ENCODE measurements at regions not wholly inside any gene's neighbourhood (a gene's known extent, or its start where the extent isn't known, plus 50 kb on each side); places are given as distances from the start of the nearest gene placed in this dataset.

DNA sequence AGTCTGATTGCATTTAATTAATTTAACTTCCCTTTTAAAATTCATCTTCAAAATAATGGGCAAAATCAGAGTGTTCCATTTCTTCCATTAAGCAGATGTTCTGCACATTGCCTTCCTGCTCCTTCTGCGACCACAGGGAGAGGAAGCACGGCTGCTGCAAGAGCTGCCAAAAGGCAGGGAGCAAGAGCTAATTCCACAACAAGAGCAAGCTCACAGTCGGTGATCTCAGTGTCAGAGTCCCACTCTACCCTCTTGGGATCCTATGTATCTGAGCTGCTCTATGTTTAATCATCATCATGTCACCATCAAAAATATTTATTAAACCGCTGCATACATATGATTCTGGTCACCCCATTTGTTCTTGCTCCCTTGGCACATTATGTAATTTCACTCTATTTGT, 255.3 kb upstream of the CAMK1G start:
- no peak overlapping the region for H3K27ac ChIP-seq
- H3K9me3 ChIP-seq (replicated peaks), result 0 out of 2 replicates have a peak, but pooled peaks cover 2% of the 10 kb centered on the region
- H3K4me1 ChIP-seq (replicated peaks), result no peaks in the 10 kb centered on the region
- no peaks in the 10 kb centered on the region for H3K27me3 ChIP-seq (replicated peaks)
- no peaks in the 10 kb centered on the region for H3K36me3 ChIP-seq
- DNase-seq (ENCODE audit: low read depth in 1 of 2, low spot score in 2 of 2), result no peak
- H3K4me3 ChIP-seq, result no peak overlapping the region

DNA sequence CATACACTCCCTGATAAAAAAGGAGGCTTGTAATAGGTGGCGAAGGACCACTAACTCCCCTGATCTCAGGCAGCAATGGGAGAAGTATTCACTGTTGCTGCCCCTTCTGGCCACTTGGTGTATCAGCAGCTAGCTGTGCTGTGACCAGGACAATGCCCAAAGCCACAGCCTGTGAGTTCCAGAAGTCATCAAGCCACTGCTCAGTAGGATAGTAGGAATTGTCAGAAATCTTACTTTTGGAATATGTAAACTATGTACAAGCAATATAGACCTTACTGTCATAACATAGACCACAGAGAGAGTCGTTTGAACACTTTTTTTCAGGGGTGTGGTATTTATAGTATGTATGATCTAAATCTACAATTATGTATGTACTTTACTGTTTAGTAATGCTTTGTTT, 248.3 kb upstream of the CAMK1G start:
- no peaks in the 10 kb centered on the region for H3K9me3 ChIP-seq (replicated peaks)
- H3K27me3 ChIP-seq (replicated peaks), result peaks cover 3% of the 10 kb centered on the region; the same call in 1 of the 2 replicates
- no peak overlapping the region for H3K27ac ChIP-seq
- no peak overlapping the region for H3K4me3 ChIP-seq
- H3K36me3 ChIP-seq, result no peaks in the 10 kb centered on the region
- H3K4me1 ChIP-seq (replicated peaks), result no peaks in the 10 kb centered on the region
- peak in 1 of 2 experiments; percentile 17 for DNase-seq (ENCODE audit: low read depth in 1 of 2, low spot score in 2 of 2)

DNA sequence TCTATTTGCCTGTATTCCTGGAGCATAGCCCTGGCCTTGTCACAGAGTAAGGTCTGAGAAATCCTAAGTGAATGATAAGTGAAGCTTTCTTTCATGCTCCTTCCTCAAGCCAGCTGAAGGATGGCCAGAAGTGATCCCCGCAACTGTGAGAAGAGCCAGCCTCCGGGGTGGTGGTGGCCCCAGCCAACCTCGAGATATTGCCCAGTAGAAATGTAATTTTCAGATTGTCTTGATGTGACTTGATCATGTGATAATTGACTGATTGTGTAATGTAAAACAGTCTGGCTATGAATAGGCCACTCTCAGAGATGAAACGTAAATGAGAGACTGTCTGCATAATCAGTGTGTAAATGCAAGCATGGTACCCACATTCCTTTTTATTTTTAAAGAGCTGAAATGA, 242.4 kb upstream of the CAMK1G start:
- DNase-seq (ENCODE audit: low read depth in 1 of 2, low spot score in 2 of 2), result no peak
- Histone ChIP-seq H3K27ac (no peak overlapping the region), H3K4me3 (no peak overlapping the region), H3K9me3 (replicated peaks) (no peaks in the 10 kb centered on the region), H3K4me1 (replicated peaks) (no peaks in the 10 kb centered on the region), H3K36me3 (no peaks in the 10 kb centered on the region), H3K27me3 (replicated peaks) (peaks cover 3% of the 10 kb centered on the region; the same call in 1 of the 2 replicates)

DNA sequence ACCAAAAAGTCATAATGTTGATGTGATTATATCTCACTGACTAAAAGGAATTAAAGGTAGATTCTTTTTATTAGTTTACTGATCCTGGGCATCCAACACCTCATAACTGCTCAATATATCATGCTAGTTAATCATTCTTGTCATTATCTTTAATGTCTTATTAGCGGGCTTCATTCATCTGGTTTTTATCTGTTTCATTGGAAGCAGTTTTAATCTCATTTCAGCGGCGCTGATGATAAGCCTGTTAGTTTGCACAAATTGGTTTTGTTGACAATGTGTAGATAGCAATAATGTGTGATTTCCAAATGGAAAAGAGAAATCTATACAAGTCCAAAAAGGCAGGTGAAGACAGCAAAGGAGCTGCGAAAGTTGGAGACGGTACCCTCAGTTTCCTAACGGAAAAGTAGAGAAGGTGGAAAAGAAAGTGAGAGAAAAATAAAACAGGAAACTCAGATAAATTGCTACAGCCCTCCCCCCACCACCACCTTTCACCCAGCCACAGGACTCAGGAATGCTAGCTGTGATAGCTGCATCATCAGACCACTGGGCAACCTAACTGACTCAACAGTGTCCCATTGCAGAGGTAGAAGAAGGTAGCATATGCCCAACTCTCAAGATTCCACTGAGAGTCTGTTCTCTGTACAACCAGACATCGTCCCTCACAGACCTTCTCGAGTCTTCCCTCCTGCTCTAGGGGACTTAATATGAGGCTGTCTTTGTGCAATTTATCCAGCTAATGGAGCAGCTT, 241.7 kb upstream of the CAMK1G start:
- H3K36me3 ChIP-seq, result no peaks in the 10 kb centered on the region
- no peak for DNase-seq (ENCODE audit: low read depth in 1 of 2, low spot score in 2 of 2)
- H3K27me3 ChIP-seq (replicated peaks), result peaks cover 3% of the 10 kb centered on the region; the same call in 1 of the 2 replicates
- no peak overlapping the region for H3K4me3 ChIP-seq
- no peaks in the 10 kb centered on the region for H3K9me3 ChIP-seq (replicated peaks)
- no peaks in the 10 kb centered on the region for H3K4me1 ChIP-seq (replicated peaks)
- no peak overlapping the region for H3K27ac ChIP-seq

DNA sequence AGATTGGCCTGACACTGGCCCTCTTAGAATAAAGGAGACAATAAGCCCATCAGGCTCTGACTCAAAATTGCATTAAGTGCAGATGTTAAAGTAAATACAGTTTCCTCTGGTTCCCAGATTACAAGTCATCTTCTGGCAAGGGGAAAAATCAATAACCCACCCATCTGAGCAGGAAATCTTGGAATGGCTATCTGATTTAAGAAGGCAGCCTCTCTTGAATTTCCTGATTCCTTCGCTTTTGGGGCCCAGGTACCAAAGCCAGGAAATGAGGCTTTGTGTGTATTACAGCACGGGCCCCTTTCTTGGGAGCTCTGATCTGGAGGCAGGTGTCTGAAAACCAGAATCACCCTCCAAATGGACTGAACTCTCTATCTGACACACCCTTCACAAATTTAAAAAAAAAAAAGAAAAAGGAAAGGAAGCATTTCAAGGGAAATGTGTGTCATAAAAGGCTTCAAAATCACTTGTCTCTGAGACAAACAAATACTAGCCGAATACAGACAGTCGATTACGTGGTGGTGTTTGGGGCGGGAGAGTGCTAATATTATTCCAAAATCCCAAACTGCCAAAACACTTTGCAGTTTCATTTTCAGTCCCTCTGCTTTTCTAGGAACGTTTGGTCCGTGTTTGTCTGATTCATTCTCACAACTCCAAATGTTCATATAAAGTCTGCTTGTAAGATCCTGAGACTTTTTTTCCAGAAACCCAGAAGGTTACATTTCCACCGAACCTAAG, 240.9 kb upstream of the CAMK1G start:
- no peak overlapping the region for H3K4me3 ChIP-seq
- DNase-seq (ENCODE audit: low read depth in 1 of 2, low spot score in 2 of 2), result no peak

DNA sequence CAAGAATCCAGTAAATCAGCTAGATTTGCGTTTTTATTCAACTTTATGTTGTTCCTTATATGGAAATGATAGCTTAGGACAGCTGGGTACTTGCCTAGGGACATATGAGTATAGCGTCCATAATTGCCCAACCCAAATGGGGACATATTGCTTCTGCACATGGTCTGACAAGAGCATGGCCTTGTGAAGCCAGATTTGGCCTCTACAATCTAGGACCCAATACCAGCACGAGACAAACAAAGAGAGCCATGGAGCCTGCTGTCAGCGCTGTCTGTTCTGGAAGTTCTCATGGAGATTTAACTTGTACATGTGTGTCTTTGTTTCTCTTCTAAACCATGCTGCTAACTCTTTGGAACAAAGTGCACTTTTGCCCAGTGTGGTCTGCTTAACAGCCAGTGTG, 240.0 kb upstream of the CAMK1G start:
- H3K4me1 ChIP-seq (replicated peaks), result no peaks in the 10 kb centered on the region
- H3K4me3 ChIP-seq, result no peak overlapping the region
- no peaks in the 10 kb centered on the region for H3K36me3 ChIP-seq
- H3K27me3 ChIP-seq (replicated peaks), result peaks cover under 1% of the 10 kb centered on the region; the same call in 1 of the 2 replicates
- DNase-seq (ENCODE audit: low read depth in 1 of 2, low spot score in 2 of 2), result no peak
- no peaks in the 10 kb centered on the region for H3K9me3 ChIP-seq (replicated peaks)
- H3K27ac ChIP-seq, result no peak overlapping the region

More for the DNA sequence above, 240.9 kb upstream of the CAMK1G start:
- Histone ChIP-seq H3K27me3 (replicated peaks) (peaks cover 3% of the 10 kb centered on the region; the same call in 1 of the 2 replicates), H3K4me1 (replicated peaks) (no peaks in the 10 kb centered on the region), H3K9me3 (replicated peaks) (no peaks in the 10 kb centered on the region), H3K36me3 (no peaks in the 10 kb centered on the region), H3K27ac (no peak overlapping the region)

DNA sequence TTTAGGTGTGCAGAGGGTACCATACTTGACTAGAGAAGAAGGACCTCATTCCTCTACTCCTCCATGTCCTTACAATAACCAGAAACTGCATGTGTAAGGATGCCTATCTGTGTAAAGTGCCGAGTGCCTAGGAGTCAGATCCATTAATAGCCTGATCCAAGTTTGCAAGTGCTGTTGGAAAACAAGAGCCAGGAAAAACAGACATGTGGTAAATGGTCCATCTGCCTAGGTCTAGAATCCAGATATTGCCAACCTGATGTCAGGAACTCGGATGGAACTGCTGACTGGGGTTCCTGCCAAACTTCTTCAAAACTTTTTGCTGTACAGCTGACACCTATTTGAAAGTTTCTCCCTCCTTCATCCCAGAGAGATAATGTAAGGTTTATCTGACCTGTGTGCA, 239.4 kb upstream of the CAMK1G start:
- no peaks in the 10 kb centered on the region for H3K27me3 ChIP-seq (replicated peaks)
- no peaks in the 10 kb centered on the region for H3K36me3 ChIP-seq
- DNase-seq (ENCODE audit: low read depth in 1 of 2, low spot score in 2 of 2), result no peak
- no peaks in the 10 kb centered on the region for H3K9me3 ChIP-seq (replicated peaks)
- no peak overlapping the region for H3K27ac ChIP-seq
- H3K4me1 ChIP-seq (replicated peaks), result no peaks in the 10 kb centered on the region
- no peak overlapping the region for H3K4me3 ChIP-seq

DNA sequence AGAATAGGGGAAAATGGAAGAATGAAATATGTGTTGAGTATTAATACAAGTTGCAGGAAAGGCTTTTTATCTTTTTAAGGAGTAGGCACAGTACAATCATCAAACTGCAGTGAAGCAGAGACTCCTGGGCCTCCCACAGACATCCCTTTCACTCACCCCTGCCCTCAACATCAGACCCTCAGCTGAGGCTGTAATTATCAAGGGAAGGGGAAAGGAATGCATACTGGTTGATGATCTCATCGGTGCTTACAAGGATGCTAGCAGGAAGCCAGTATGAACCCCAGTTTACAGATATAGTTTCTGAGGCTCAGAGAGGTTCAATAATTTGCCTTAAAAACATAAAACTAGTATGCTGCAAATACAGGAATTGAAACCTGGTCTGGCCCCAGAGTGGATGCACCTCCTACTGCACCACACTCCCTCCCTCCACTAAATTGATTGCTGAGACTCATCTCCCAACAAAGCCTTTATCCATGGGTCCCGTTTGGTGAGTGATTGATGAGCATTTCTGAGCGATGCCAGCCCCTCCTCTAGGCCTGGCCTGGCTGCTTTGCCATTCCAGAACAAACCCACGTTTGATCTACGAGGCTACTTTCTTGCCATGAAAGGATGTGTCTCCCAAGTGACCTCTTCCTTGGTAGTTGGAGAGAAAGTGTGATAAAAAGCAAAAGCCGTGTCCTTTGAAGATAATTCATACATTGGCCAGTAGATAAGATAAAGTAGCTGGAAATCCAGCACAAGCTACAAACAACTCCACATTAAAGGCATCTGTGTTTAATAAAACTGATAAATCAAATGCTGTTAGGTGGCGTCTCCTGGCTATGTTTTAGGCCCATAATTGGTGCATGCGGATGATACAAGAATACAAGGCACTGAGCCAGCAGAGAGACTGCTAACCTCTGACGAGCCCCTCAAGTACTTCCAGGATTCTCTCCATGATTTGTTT, 233.9 kb upstream of the CAMK1G start:
- Histone ChIP-seq H3K36me3 (no peaks in the 10 kb centered on the region), H3K9me3 (replicated peaks) (no peaks in the 10 kb centered on the region), H3K27me3 (replicated peaks) (no peaks in the 10 kb centered on the region; the same call in 1 of the 2 replicates), H3K4me3 (no peak overlapping the region), H3K27ac (no peak overlapping the region), H3K4me1 (replicated peaks) (no peaks in the 10 kb centered on the region)
- no peak for DNase-seq (ENCODE audit: low read depth in 1 of 2, low spot score in 2 of 2)

DNA sequence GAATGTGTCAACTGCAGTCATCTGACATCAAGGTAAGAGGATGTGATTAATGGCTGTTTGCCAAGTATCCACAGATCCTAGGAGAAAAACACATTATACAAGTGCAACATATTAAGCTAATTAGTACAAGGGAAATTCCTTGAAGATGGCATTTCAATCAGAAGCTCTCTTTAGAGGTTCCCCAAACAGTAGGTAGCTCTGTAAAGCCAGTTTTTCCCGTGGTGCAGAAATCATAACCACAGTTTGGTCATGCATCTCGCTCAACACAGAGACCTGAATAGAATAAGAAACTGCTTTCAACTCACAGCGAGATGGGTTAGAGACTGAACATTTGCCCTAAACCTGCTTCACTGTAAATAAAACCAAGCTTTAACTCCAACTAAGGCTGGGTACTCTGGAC, 230.5 kb upstream of the CAMK1G start:
- Histone ChIP-seq H3K4me3 (no peak overlapping the region), H3K36me3 (no peaks in the 10 kb centered on the region), H3K27ac (no peak overlapping the region), H3K9me3 (replicated peaks) (no peaks in the 10 kb centered on the region), H3K4me1 (replicated peaks) (peaks cover 4% of the 10 kb centered on the region; the same call in 1 of the 2 replicates), H3K27me3 (replicated peaks) (no peaks in the 10 kb centered on the region; the same call in 1 of the 2 replicates)
- DNase-seq (ENCODE audit: low read depth in 1 of 2, low spot score in 2 of 2), result no peak

DNA sequence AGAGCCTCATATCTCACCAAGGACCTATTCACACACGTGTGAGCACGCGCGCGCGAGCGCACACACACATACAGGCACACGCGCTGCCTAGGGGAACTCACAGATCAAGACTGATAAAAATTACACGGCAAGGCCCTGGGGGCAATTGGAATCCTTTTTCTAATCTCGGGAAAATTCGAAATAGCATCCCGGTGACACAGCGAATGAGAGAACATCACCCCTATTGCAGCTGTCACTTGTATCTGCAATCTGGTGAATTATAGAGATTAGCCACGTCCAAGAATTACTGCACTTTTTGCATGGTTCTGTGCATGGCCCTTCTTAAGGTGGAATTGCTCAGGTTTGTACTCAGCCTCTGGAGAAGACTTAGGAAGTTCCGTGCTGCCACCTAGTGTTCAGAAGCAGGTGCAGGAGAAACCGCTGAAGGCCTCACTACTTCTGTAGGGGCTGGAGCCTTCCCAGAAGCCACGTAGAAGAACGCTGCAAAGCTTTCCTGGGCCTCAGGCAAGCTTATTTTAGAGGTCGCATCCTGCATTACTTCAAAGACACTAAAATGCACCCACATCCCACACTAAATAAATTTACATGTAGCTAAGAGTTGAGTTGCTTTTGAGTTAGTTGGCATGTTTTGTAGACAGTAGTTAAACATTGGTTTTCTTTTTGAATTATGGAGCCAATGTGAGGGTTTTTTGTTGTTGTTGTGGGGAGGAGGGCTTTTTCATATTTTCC, 229.2 kb upstream of the CAMK1G start:
- no peak overlapping the region for H3K4me3 ChIP-seq

DNA sequence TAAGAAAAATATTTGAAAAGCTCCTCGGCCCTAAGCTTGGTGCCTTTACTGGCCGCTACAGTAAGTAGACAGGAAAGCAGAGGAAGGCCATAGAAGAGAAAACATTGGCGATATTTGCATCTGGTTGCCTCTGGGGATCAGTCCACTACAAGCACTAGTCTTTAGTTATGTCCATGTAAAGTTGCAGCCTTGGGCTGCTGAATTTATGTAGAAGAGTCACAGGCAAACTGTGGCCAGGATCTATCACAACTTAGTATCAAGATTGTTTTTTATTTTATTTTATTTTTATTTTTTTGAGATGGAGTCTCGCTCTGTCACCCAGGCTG, 228.7 kb upstream of the CAMK1G start:
- Histone ChIP-seq H3K36me3 (no peaks in the 10 kb centered on the region), H3K27me3 (replicated peaks) (no peaks in the 10 kb centered on the region; the same call in 1 of the 2 replicates), H3K4me3 (no peak overlapping the region), H3K9me3 (replicated peaks) (no peaks in the 10 kb centered on the region), H3K27ac (no peak overlapping the region), H3K4me1 (replicated peaks) (peaks cover 4% of the 10 kb centered on the region; the same call in 1 of the 2 replicates)
- no peak for DNase-seq (ENCODE audit: low read depth in 1 of 2, low spot score in 2 of 2)

More for the DNA sequence above, 229.2 kb upstream of the CAMK1G start:
- H3K4me1 ChIP-seq (replicated peaks), result peaks cover 4% of the 10 kb centered on the region; the same call in 1 of the 2 replicates
- H3K9me3 ChIP-seq (replicated peaks), result no peaks in the 10 kb centered on the region
- peak; percentile 46 to 75 for DNase-seq (ENCODE audit: low read depth in 1 of 2, low spot score in 2 of 2)
- no peaks in the 10 kb centered on the region; the same call in 1 of the 2 replicates for H3K27me3 ChIP-seq (replicated peaks)
- H3K27ac ChIP-seq, result no peak overlapping the region
- H3K36me3 ChIP-seq, result no peaks in the 10 kb centered on the region

DNA sequence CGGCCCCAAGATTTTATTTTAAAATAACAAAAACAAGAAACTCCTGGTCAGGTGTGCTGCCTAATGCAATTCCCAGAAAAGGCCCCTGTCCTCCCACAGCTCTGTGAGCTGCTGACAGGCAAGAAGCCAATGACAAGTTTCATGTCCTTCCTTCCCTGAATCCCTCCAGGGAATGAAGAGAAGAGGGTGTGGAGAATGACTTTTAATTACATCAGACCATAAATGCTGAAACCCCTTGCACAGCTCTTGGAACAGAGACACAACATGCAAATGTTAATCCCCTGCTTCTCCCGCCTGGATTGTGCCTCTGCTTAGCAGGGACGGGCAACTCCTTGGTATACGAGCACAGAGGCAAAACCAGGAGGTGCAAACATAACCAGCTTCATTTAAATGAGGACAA, 228.1 kb upstream of the CAMK1G start:
- no peaks in the 10 kb centered on the region; the same call in 1 of the 2 replicates for H3K27me3 ChIP-seq (replicated peaks)
- no peak overlapping the region for H3K4me3 ChIP-seq
- H3K27ac ChIP-seq, result no peak overlapping the region
- H3K36me3 ChIP-seq, result no peaks in the 10 kb centered on the region
- no peaks in the 10 kb centered on the region for H3K9me3 ChIP-seq (replicated peaks)
- DNase-seq (ENCODE audit: low read depth in 1 of 2, low spot score in 2 of 2), result no peak
- H3K4me1 ChIP-seq (replicated peaks), result peaks cover 4% of the 10 kb centered on the region; the same call in 1 of the 2 replicates

DNA sequence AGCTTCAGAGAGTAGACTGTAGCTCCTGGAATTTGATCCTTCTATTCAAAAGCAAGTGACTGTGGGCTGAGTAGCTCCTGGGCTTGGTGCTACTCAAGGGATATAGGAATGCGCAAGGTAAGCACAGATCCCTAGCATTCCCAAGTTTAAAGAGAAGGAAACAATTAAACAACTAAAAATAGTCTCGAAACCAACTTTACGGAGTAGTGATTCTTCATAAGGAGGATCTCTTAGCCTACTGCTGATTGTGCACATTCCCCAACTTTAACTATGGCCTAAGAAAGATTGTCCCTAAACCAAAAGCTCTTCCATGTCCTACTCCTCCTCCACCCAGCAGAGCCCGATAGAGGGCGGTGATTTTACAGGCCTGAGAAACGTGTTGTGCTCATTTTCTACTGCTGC, 226.5 kb upstream of the CAMK1G start:
- Histone ChIP-seq H3K9me3 (replicated peaks) (no peaks in the 10 kb centered on the region), H3K27me3 (replicated peaks) (no peaks in the 10 kb centered on the region), H3K4me3 (no peak overlapping the region), H3K4me1 (replicated peaks) (peaks cover 4% of the 10 kb centered on the region; the same call in 1 of the 2 replicates), H3K36me3 (no peaks in the 10 kb centered on the region), H3K27ac (no peak overlapping the region)
- DNase-seq (ENCODE audit: low read depth in 1 of 2, low spot score in 2 of 2), result peak in 1 of 2 experiments; percentile 29

Data from SJSA1 (cell line).